AG04450 (cell line): ENCODE measurements at regions not wholly inside any gene's neighbourhood (a gene's known extent, or its start where the extent isn't known, plus 50 kb on each side); places are given as distances from the start of the nearest gene placed in this dataset.

Source experiments
- CTCF ChIA-PET: fragments of 300-600, 350-600 bp; formaldehyde crosslinking; extraction: SDS; loops from one replicate; lab custom pipeline; 2022; ENCODE audit warnings: antibody characterized with exemption, inconsistent platforms; lab: Charles Lee
- POLR2A ChIA-PET: fragments of 350-600 bp; formaldehyde crosslinking; extraction: SDS; loops from one replicate; lab custom pipeline; 2021; ENCODE audit warnings: antibody characterized with exemption, inconsistent platforms; lab: Yijun Ruan, JAX
- DNase-seq: peaks from one replicate; pipeline ENCODE4 v3.0.0-alpha.2; 2011; ENCODE audit warnings: low read depth, low spot score
- H3K27ac ChIP-seq: one replicate; pipeline ENCODE4 v1.5.1; 2012; ENCODE audit warnings: low read depth, low read length, control low read depth
- H3K27me3 ChIP-seq: one replicate; pipeline ENCODE4 v1.6.0; 2012; ENCODE audit warnings: low read length; ENCODE audit not compliant: control insufficient read depth, insufficient read depth
- H3K4me3 ChIP-seq: 2 replicates; pipeline ENCODE4 v1.5.1; 2011; ENCODE audit warnings: mild to moderate bottlenecking, low read depth, low read length, control low read depth
- H3K9me3 ChIP-seq: 2 replicates; pipeline ENCODE4 v1.5.1; 2012; ENCODE audit warnings: low read length; ENCODE audit not compliant: control insufficient read depth, insufficient read depth
- CTCF ChIP-seq: IDR thresholded peaks from 2 replicates; pipeline ENCODE4 v1.5.1; 2011; ENCODE audit warnings: low read depth, low read length, control low read depth, inconsistent platforms

- Histone ChIP-seq H3K27ac (no peak overlapping the region), H3K4me3 (no peak overlapping the region), H3K27me3 (no peaks in the 10 kb centered on the region), H3K9me3 (no peaks in the 10 kb centered on the region)
- no peak for DNase-seq
- ChIA-PET CTCF (no interaction called here), POLR2A (no interaction called here)
- no peak for TF ChIP-seq CTCF
These were observed 159.2 kb downstream of the DRD1 start for GRCh38 chr5:175284806-175285205.

GRCh38 chr5:175282611-175283225, 161.3 kb downstream of the DRD1 start:
- ChIA-PET CTCF (no interaction called here), POLR2A (no interaction called here)
- DNase-seq = no peak
- H3K27ac ChIP-seq = no peak overlapping the region
- H3K27me3 ChIP-seq = no peaks in the 10 kb centered on the region
- H3K4me3 ChIP-seq = no peak overlapping the region
- no peaks in the 10 kb centered on the region for H3K9me3 ChIP-seq
- no peak for TF ChIP-seq CTCF

- POLR2A ChIA-PET = no interaction called here
- no peaks in the 10 kb centered on the region for H3K27me3 ChIP-seq
- no peak overlapping the region for H3K4me3 ChIP-seq
- CTCF ChIA-PET = no interaction called here
- H3K9me3 ChIP-seq = no peaks in the 10 kb centered on the region
- no peak overlapping the region for H3K27ac ChIP-seq
- no peak for TF ChIP-seq CTCF
- DNase-seq = no peak
These were observed 162.3 kb downstream of the DRD1 start for GRCh38 chr5:175281714-175282113.

- CTCF ChIA-PET = no interaction called here
These were observed 162.7 kb downstream of the DRD1 start for GRCh38 chr5:175281257-175281656.

GRCh38 chr5:175279506-175279905, 164.5 kb downstream of the DRD1 start:
- no peak for DNase-seq
- CTCF ChIA-PET = no interaction called here
- POLR2A ChIA-PET = no interaction called here
- no peaks in the 10 kb centered on the region for H3K9me3 ChIP-seq
- no peaks in the 10 kb centered on the region for H3K27me3 ChIP-seq
- no peak overlapping the region for H3K4me3 ChIP-seq
- no peak for TF ChIP-seq CTCF
- no peak overlapping the region for H3K27ac ChIP-seq

More at GRCh38 chr5:175281257-175281656, 162.7 kb downstream of the DRD1 start:
- Histone ChIP-seq H3K27me3 (no peaks in the 10 kb centered on the region), H3K4me3 (no peak overlapping the region), H3K9me3 (no peaks in the 10 kb centered on the region), H3K27ac (no peak overlapping the region)
- TF ChIP-seq CTCF = no peak
- no peak for DNase-seq
- POLR2A ChIA-PET = no interaction called here
